Osteocyte (in vitro differentiated cells): ENCODE measurements at regions not wholly inside any gene's neighbourhood (a gene's known extent, or its start where the extent isn't known, plus 50 kb on each side); places are given as distances from the start of the nearest gene placed in this dataset.

Experiments
- DNase-seq: peaks from one replicate; pipeline ENCODE4 v3.0.0; 2021; ENCODE audit warnings: mixed read lengths; ENCODE audit not compliant: unreplicated experiment; ENCODE audit errors: extremely low spot score
- H3K27ac Mint-ChIP-seq: one replicate; pipeline ENCODE4 v1.8.0; 2021; ENCODE audit warnings: mild to moderate bottlenecking, mixed read lengths; ENCODE audit not compliant: unreplicated experiment
- H3K27me3 Mint-ChIP-seq: one replicate; pipeline ENCODE4 v1.8.0; 2021; ENCODE audit warnings: mixed read lengths; ENCODE audit not compliant: unreplicated experiment
- H3K36me3 Mint-ChIP-seq: one replicate; pipeline ENCODE4 v1.8.0; 2021; ENCODE audit warnings: mixed read lengths; ENCODE audit not compliant: unreplicated experiment
- H3K4me1 Mint-ChIP-seq: one replicate; pipeline ENCODE4 v1.8.0; 2021; ENCODE audit warnings: mixed read lengths; ENCODE audit not compliant: unreplicated experiment
- H3K4me3 Mint-ChIP-seq: one replicate; pipeline ENCODE4 v1.8.0; 2021; ENCODE audit warnings: mild to moderate bottlenecking, moderate library complexity, mixed read lengths; ENCODE audit not compliant: unreplicated experiment
- H3K9me3 Mint-ChIP-seq: one replicate; pipeline ENCODE4 v1.8.0; 2021; ENCODE audit warnings: mixed read lengths; ENCODE audit not compliant: unreplicated experiment
- CTCF ChIP-seq: fragments of 200-600 bp; sonication (generic); IDR thresholded peaks from 2 replicates; pipeline ENCODE4 v1.5.0; 2021; ENCODE audit warnings: antibody characterized with exemption, mild to moderate bottlenecking, moderate library complexity

GRCh38 chr4:124527364-124527763 is 185.2 kb downstream of the ANKRD50 start:
- no peaks in the 10 kb centered on the region for H3K9me3 Mint-ChIP-seq
- no peak overlapping the region for H3K4me3 Mint-ChIP-seq
- no peaks in the 10 kb centered on the region for H3K27me3 Mint-ChIP-seq
- DNase-seq, result no peak
- H3K27ac Mint-ChIP-seq, result no peak overlapping the region
- H3K36me3 Mint-ChIP-seq, result peaks cover 4% of the 10 kb centered on the region
- H3K4me1 Mint-ChIP-seq, result peaks cover 15% of the 10 kb centered on the region
- no peak for TF ChIP-seq CTCF

- no peak overlapping the region for H3K27ac Mint-ChIP-seq
- no peak for TF ChIP-seq CTCF
Observed at GRCh38 chr4:124529131-124529530, 183.4 kb downstream of the ANKRD50 start.

GRCh38 chr4:124530464-124531077 is 182.0 kb downstream of the ANKRD50 start:
- TF ChIP-seq CTCF, result no peak
- DNase-seq, result no peak
- no peaks in the 10 kb centered on the region for H3K36me3 Mint-ChIP-seq
- H3K27me3 Mint-ChIP-seq, result no peaks in the 10 kb centered on the region
- no peak overlapping the region for H3K4me3 Mint-ChIP-seq
- H3K27ac Mint-ChIP-seq, result no peak overlapping the region
- no peaks in the 10 kb centered on the region for H3K9me3 Mint-ChIP-seq
- H3K4me1 Mint-ChIP-seq, result peaks cover 14% of the 10 kb centered on the region

More at GRCh38 chr4:124529131-124529530, 183.4 kb downstream of the ANKRD50 start:
- Mint-ChIP-seq H3K4me1 (peaks cover 15% of the 10 kb centered on the region), H3K36me3 (no peaks in the 10 kb centered on the region), H3K4me3 (no peak overlapping the region), H3K27me3 (no peaks in the 10 kb centered on the region), H3K9me3 (no peaks in the 10 kb centered on the region)
- DNase-seq, result no peak

- Mint-ChIP-seq H3K9me3 (no peaks in the 10 kb centered on the region), H3K4me3 (no peak overlapping the region), H3K27ac (no peak overlapping the region), H3K36me3 (no peaks in the 10 kb centered on the region), H3K27me3 (no peaks in the 10 kb centered on the region), H3K4me1 (no peaks in the 10 kb centered on the region)
- TF ChIP-seq CTCF, result no peak
- no peak for DNase-seq
Observed at GRCh38 chr4:124534131-124534530, 178.4 kb downstream of the ANKRD50 start.

- H3K4me1 Mint-ChIP-seq, result no peaks in the 10 kb centered on the region
- no peak overlapping the region for H3K27ac Mint-ChIP-seq
- no peak for TF ChIP-seq CTCF
- H3K27me3 Mint-ChIP-seq, result no peaks in the 10 kb centered on the region
- H3K36me3 Mint-ChIP-seq, result no peaks in the 10 kb centered on the region
- H3K4me3 Mint-ChIP-seq, result no peak overlapping the region
- no peaks in the 10 kb centered on the region for H3K9me3 Mint-ChIP-seq
- DNase-seq, result no peak
Observed at GRCh38 chr4:124535003-124535402, 177.5 kb downstream of the ANKRD50 start.
